Esophagus muscularis mucosa (tissue), 4 donors: ENCODE measurements at regions not wholly inside any gene's neighbourhood (a gene's known extent, or its start where the extent isn't known, plus 50 kb on each side); places are given as distances from the start of the nearest gene placed in this dataset.

Experiments used
- CTCF ChIP-seq, 3 experiments: fragments of 200-600 bp in 2 of 3; fragments of 450-650 bp in 1 of 3; sonication (generic) in 2 of 3; IDR thresholded peaks; one replicate each; pipeline ENCODE4 v1.5.1; 2017 to 2019; ENCODE audit warnings: antibody characterized with exemption in 3 of 3, mild to moderate bottlenecking in 2 of 3, moderate library complexity in 1 of 3
- EP300 ChIP-seq: sonication (generic); formaldehyde crosslinking; IDR thresholded peaks from one replicate; pipeline ENCODE4 v1.6.1; 2017; ENCODE audit warnings: antibody characterized with exemption
- POLR2A ChIP-seq: fragments of 450-650 bp; IDR thresholded peaks from one replicate; pipeline ENCODE4 v1.6.1; 2017; ENCODE audit warnings: antibody characterized with exemption, moderate library complexity, mild to moderate bottlenecking, low read depth

DNA sequence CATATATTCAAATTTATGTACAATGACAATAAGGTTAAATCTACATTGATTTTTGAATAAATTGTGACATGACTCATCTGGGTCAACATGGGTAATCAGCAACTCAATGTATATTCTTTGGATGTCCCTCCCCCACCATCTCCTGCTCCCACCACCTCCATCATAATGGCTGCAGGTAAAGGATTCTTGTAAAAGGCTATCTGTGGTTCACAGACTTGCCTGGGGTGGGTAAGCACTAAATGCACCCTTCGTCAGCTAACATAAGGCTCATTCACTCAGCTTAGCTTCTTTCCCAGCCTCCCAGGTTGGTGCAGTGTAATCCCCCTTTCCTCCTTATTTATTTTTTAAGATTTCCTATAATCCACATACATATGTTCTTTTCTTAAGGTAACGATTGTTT lies 355.7 kb upstream of the DPYD start:
- no peak for TF ChIP-seq POLR2A
- no peak for TF ChIP-seq CTCF (IDR thresholded peaks at IDR 0.05)
- TF ChIP-seq EP300: no peak
